ENCODE measurements at regions not wholly inside any gene's neighbourhood (a gene's known extent, or its start where the extent isn't known, plus 50 kb on each side); places are given as distances from the start of the nearest gene placed in this dataset.
"Not testable (repeated sequence)": the region's sequence is repeated elsewhere in the genome, so short reads cannot be mapped to it uniquely, and the experiment has no call there.

DNA sequence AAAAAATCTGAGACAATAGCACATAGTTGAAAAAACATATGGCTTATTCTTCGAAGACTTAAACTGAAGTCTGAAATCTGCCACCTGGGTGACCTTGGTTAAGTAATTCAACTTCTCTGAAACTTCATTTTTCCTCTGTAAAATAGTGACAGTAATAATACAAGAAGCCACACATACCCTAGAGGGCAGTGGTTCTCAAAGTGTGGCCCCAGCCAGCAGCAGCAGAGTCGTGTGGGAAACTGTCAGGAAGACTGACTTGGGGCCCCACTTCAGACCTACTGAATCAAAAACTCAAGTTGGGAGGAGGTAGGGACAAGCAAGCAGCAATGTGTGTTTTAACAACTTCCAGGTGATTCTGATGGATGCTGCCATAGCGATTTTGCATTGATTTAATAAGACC lies 249.9 kb downstream of the HNRNPD start:
- Histone ChIP-seq H3K4me3 (ENCODE audit: low read length) (no peak overlapping the region), H3K9ac (ENCODE audit: low read depth, low read length) (no peak overlapping the region), H3K36me3 (ENCODE audit: insufficient read depth, low read depth, low read length) (no peaks in the 10 kb centered on the region), H3K27ac (ENCODE audit: low read length) (no peak overlapping the region), H3K4me1 (ENCODE audit: insufficient read depth, low read length) (no peaks in the 10 kb centered on the region), H3K27me3 (ENCODE audit: insufficient read depth, low read length) (no peaks in the 10 kb centered on the region), H3K9me3 (ENCODE audit: insufficient read depth, low read depth, low read length) (no peaks in the 10 kb centered on the region)

DNA sequence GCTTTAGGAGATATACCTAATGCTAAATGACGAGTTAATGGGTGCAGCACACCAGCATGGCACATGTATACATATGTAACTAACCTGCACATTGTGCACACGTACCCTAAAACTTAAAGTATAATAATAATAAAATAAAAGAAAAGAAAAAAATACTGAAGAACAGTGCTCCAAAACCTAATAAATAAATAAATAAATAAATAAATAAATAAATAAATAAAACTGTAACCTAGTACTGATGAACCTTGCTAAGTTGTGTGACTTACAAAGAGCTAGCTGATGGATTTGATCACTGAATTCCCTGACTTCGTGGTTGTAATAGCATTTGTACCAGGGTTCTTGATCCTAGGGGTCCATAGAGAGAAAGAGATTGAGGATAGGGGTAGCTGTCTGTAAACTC lies 258.6 kb downstream of the HNRNPD start:
- not testable (repeated sequence) for H3K36me3 ChIP-seq (ENCODE audit: insufficient read depth, low read depth, low read length); H3K9ac ChIP-seq (ENCODE audit: low read depth, low read length); H3K4me3 ChIP-seq (ENCODE audit: low read length); H3K4me1 ChIP-seq (ENCODE audit: insufficient read depth, low read length); H3K9me3 ChIP-seq (ENCODE audit: insufficient read depth, low read depth, low read length); H3K27me3 ChIP-seq (ENCODE audit: insufficient read depth, low read length); H3K27ac ChIP-seq (ENCODE audit: low read length)

DNA sequence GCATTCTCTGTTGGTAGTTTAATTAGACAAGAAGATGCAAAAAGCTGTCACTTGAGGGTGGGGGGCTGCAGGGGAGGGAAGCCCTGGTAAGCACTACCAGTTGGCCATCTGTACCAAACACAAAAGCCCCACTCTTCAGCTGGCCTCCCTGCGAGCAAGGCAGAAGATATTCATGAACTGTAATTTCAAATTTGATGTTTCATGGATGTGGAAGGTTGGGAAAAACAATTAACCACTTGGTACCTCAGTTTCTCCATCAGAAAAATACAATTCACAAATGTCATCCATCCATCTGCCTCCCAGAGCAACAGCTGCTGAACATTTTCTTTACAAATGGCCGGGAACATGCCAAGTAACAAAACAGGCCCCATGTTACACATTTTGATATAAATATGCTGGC lies 265.3 kb downstream of the HNRNPD start:
- Histone ChIP-seq H3K27ac (ENCODE audit: low read length) (no peak overlapping the region), H3K4me3 (ENCODE audit: low read length) (no peak overlapping the region), H3K36me3 (ENCODE audit: insufficient read depth, low read depth, low read length) (no peaks in the 10 kb centered on the region), H3K4me1 (ENCODE audit: insufficient read depth, low read length) (no peaks in the 10 kb centered on the region), H3K27me3 (ENCODE audit: insufficient read depth, low read length) (no peaks in the 10 kb centered on the region), H3K9ac (ENCODE audit: low read depth, low read length) (no peak overlapping the region), H3K9me3 (ENCODE audit: insufficient read depth, low read depth, low read length) (no peaks in the 10 kb centered on the region; the same call in 1 of the 2 replicates)

DNA sequence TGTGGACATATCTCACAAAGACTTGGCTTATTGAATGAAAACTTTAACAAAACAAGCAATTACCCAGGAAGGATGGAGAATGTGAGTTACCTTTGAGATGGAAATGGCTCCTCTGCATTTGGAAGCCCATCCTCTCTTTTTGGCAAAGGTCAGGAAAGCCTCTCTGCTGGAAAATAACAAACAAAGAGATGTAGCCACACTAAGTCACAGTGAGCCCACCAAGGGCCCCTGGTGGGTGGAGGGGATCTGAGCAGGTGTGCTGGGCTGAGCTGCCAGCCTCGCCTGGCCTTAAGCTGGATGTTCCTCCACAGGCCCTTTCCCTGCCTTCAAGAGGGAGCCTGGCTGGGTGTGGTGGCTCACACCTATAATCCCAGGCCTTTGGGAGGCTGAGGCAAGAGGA lies 269.2 kb downstream of the HNRNPD start:
- H3K27me3 ChIP-seq (ENCODE audit: insufficient read depth, low read length) = no peaks in the 10 kb centered on the region
- H3K4me3 ChIP-seq (ENCODE audit: low read length) = no peak overlapping the region
- H3K9ac ChIP-seq (ENCODE audit: low read depth, low read length) = no peak overlapping the region
- H3K36me3 ChIP-seq (ENCODE audit: insufficient read depth, low read depth, low read length) = no peaks in the 10 kb centered on the region
- no peaks in the 10 kb centered on the region for H3K4me1 ChIP-seq (ENCODE audit: insufficient read depth, low read length)
- no peaks in the 10 kb centered on the region; the same call in 1 of the 2 replicates for H3K9me3 ChIP-seq (ENCODE audit: insufficient read depth, low read depth, low read length)
- no peak overlapping the region for H3K27ac ChIP-seq (ENCODE audit: low read length)

DNA sequence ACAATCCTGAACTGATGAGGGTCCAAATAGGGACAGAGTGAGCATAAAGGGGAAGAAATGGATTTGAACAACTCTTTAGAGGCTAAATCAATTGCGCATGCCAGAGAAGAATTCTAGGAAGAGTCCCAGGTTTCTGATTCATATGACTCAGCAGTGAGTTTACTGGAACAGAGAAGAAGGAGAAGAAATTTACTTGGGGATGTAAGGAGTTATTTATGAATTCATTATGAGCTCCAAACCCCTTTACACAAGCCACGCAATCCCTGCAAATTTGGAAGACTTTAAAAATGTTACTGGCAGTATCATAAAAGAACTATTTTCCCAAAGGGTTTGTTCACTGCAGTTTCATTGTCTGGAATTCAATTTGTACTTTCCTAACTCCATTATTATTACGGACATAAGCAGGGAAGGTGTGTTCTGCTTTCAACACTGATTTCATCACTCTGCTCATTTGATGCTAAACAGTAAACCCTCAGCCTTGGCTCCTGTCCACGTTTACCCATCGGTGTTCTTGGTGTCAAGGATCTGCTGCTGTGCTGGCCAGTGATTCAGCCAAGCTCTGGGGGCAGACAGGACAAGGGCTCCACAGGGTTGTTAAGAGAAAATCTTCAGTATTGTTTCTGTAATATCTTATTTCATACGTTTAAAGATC lies 273.7 kb downstream of the HNRNPD start:
- H3K27ac ChIP-seq (ENCODE audit: low read length) = no peak overlapping the region
- H3K4me1 ChIP-seq (ENCODE audit: insufficient read depth, low read length) = no peaks in the 10 kb centered on the region
- H3K9me3 ChIP-seq (ENCODE audit: insufficient read depth, low read depth, low read length) = no peaks in the 10 kb centered on the region; the same call in 1 of the 2 replicates
- H3K27me3 ChIP-seq (ENCODE audit: insufficient read depth, low read length) = no peaks in the 10 kb centered on the region
- no peaks in the 10 kb centered on the region for H3K36me3 ChIP-seq (ENCODE audit: insufficient read depth, low read depth, low read length)
- no peak overlapping the region for H3K9ac ChIP-seq (ENCODE audit: low read depth, low read length)
- H3K4me3 ChIP-seq (ENCODE audit: low read length) = no peak overlapping the region

DNA sequence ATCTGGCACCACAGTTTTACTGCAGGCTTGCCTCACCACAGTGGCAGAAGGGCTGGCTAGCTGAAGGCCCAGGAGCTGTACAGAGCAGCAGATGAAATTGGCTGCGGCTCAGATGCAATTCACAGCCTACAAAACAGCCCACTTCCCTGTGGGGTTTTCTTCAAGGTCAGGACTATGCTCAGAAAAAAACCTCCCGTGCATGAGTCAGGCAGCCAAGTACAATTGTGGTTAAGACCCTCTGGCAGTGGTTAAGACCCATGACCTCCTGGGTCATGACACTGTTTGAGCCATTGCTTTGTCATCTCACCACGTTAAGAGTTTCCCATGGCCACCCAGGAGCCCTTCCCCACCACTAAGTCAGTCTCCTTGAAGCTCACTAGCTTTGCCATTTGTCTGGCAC lies 276.3 kb downstream of the HNRNPD start:
- Histone ChIP-seq H3K4me3 (ENCODE audit: low read length) (no peak overlapping the region), H3K4me1 (ENCODE audit: insufficient read depth, low read length) (no peaks in the 10 kb centered on the region), H3K9ac (ENCODE audit: low read depth, low read length) (no peak overlapping the region), H3K9me3 (ENCODE audit: insufficient read depth, low read depth, low read length) (no peaks in the 10 kb centered on the region), H3K36me3 (ENCODE audit: insufficient read depth, low read depth, low read length) (no peaks in the 10 kb centered on the region), H3K27ac (ENCODE audit: low read length) (no peak overlapping the region), H3K27me3 (ENCODE audit: insufficient read depth, low read length) (no peaks in the 10 kb centered on the region)

DNA sequence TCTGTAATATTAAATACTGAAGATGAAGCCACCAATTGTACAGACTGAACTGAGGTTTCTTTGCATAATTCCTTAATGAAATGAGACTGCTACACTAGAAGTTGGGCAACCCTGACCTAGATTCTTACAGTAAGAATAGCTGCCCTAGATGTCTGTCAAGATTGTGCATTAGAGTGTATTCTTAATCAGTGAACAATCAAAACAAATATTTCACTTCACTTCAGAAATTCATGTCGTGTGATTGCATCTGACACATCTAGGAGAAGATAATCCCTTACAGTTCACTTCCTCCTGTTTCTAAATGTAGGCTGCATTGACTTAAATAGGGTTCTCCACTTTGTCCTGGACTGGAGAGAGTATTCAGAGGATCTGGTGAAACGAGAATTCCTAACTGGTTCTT lies 283.1 kb downstream of the HNRNPD start:
- no peak overlapping the region for H3K9ac ChIP-seq (ENCODE audit: low read depth, low read length)
- no peak overlapping the region for H3K27ac ChIP-seq (ENCODE audit: low read length)
- H3K27me3 ChIP-seq (ENCODE audit: insufficient read depth, low read length) = no peaks in the 10 kb centered on the region
- no peaks in the 10 kb centered on the region for H3K36me3 ChIP-seq (ENCODE audit: insufficient read depth, low read depth, low read length)
- no peak overlapping the region for H3K4me3 ChIP-seq (ENCODE audit: low read length)
- H3K9me3 ChIP-seq (ENCODE audit: insufficient read depth, low read depth, low read length) = no peaks in the 10 kb centered on the region; the same call in 1 of the 2 replicates
- no peaks in the 10 kb centered on the region for H3K4me1 ChIP-seq (ENCODE audit: insufficient read depth, low read length)

GRCh38 chr4:82084747-82085146 lies 289.0 kb downstream of the HNRNPD start:
- Histone ChIP-seq H3K9ac (ENCODE audit: low read depth, low read length) (no peak overlapping the region), H3K4me3 (ENCODE audit: low read length) (no peak overlapping the region), H3K27ac (ENCODE audit: low read length) (no peak overlapping the region), H3K4me1 (ENCODE audit: insufficient read depth, low read length) (no peaks in the 10 kb centered on the region), H3K27me3 (ENCODE audit: insufficient read depth, low read length) (no peaks in the 10 kb centered on the region), H3K9me3 (ENCODE audit: insufficient read depth, low read depth, low read length) (no peaks in the 10 kb centered on the region), H3K36me3 (ENCODE audit: insufficient read depth, low read depth, low read length) (no peaks in the 10 kb centered on the region)

DNA sequence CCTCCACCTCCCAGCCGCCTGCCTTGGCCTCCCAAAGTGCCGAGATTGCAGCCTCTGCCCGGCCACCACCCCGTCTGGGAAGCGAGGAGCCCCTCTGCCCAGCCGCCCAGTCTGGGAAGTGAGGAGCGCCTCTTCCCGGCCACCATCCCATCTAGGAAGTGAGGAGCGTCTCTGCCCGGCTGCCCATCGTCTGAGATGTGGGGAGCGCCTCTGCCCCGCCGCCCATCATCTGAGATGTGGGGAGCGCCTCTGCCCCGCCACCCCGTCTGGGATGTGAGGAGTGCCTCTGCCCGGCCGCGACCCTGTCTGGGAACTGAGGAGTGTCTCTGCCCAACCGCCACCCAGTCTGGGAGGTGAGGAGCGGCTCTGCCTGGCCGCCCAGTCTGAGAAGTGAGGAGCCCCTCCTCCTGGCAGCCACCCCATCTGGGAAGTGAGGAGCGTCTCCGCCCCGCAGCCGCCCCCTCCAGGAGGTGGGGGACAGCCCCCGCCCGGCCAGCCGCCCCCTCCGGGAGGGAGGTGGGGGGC lies 296.3 kb downstream of the HNRNPD start:
- H3K27me3 ChIP-seq (ENCODE audit: insufficient read depth, low read length); H3K36me3 ChIP-seq (ENCODE audit: insufficient read depth, low read depth, low read length); H3K9me3 ChIP-seq (ENCODE audit: insufficient read depth, low read depth, low read length); H3K9ac ChIP-seq (ENCODE audit: low read depth, low read length); H3K4me3 ChIP-seq (ENCODE audit: low read length); H3K27ac ChIP-seq (ENCODE audit: low read length); H3K4me1 ChIP-seq (ENCODE audit: insufficient read depth, low read length): not testable (repeated sequence)

GRCh38 chr4:82076809-82077208 lies 297.0 kb downstream of the HNRNPD start:
- H3K4me1 ChIP-seq (ENCODE audit: insufficient read depth, low read length) = no peaks in the 10 kb centered on the region
- no peaks in the 10 kb centered on the region for H3K27me3 ChIP-seq (ENCODE audit: insufficient read depth, low read length)
- no peak overlapping the region for H3K27ac ChIP-seq (ENCODE audit: low read length)
- H3K4me3 ChIP-seq (ENCODE audit: low read length) = no peak overlapping the region
- H3K9me3 ChIP-seq (ENCODE audit: insufficient read depth, low read depth, low read length) = no peaks in the 10 kb centered on the region; the same call in 1 of the 2 replicates
- H3K9ac ChIP-seq (ENCODE audit: low read depth, low read length) = no peak overlapping the region
- H3K36me3 ChIP-seq (ENCODE audit: insufficient read depth, low read depth, low read length) = no peaks in the 10 kb centered on the region

DNA sequence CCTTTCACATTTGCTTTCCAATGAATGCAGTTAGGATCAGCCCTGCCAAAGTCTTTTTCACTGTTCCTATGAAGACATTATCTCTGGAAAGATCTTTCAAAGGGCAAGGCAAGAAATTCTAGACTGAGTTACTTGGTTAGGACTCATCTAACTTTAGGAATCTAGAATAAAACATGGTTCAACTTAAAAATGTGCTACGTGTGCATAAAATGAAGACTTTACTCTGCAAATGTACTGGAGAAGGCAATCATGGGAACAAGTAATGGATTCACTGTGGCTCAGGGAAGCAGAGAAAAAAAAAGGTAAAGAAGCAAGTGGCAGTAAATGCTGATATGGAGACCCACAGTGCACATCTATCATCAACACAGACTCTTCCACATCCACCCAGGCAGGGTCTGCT lies 297.4 kb downstream of the HNRNPD start:
- no peaks in the 10 kb centered on the region for H3K4me1 ChIP-seq (ENCODE audit: insufficient read depth, low read length)
- no peaks in the 10 kb centered on the region for H3K27me3 ChIP-seq (ENCODE audit: insufficient read depth, low read length)
- H3K4me3 ChIP-seq (ENCODE audit: low read length) = no peak overlapping the region
- no peaks in the 10 kb centered on the region; the same call in 1 of the 2 replicates for H3K9me3 ChIP-seq (ENCODE audit: insufficient read depth, low read depth, low read length)
- H3K36me3 ChIP-seq (ENCODE audit: insufficient read depth, low read depth, low read length) = no peaks in the 10 kb centered on the region
- H3K9ac ChIP-seq (ENCODE audit: low read depth, low read length) = no peak overlapping the region
- H3K27ac ChIP-seq (ENCODE audit: low read length) = no peak overlapping the region

GRCh38 chr4:82071951-82072350 lies 301.8 kb downstream of the HNRNPD start:
- H3K27me3 ChIP-seq (ENCODE audit: insufficient read depth, low read length) = no peaks in the 10 kb centered on the region
- H3K9me3 ChIP-seq (ENCODE audit: insufficient read depth, low read depth, low read length) = no peaks in the 10 kb centered on the region
- no peak overlapping the region for H3K9ac ChIP-seq (ENCODE audit: low read depth, low read length)
- no peaks in the 10 kb centered on the region for H3K4me1 ChIP-seq (ENCODE audit: insufficient read depth, low read length)
- H3K27ac ChIP-seq (ENCODE audit: low read length) = no peak overlapping the region
- no peaks in the 10 kb centered on the region for H3K36me3 ChIP-seq (ENCODE audit: insufficient read depth, low read depth, low read length)
- H3K4me3 ChIP-seq (ENCODE audit: low read length) = no peak overlapping the region

All from iPS-20b (cell line).